ENCODE measurements at regions not wholly inside any gene's neighbourhood (a gene's known extent, or its start where the extent isn't known, plus 50 kb on each side); places are given as distances from the start of the nearest gene placed in this dataset.

GRCh38 chr3:117463276-117464115 is 753.9 kb downstream of the TUSC7 start:
- DNase-seq (ENCODE audit: low spot score) = no peak

GRCh38 chr3:117471831-117472230 is 762.3 kb downstream of the TUSC7 start:
- no peak for DNase-seq (ENCODE audit: low spot score)

- DNase-seq (ENCODE audit: low spot score) = no peak
Measured at GRCh38 chr3:117473981-117474538, 764.5 kb downstream of the TUSC7 start.

- DNase-seq (ENCODE audit: low spot score) = no peak
Measured at GRCh38 chr3:117476572-117476971, 767.0 kb downstream of the TUSC7 start.

GRCh38 chr3:117477214-117477755 is 767.7 kb downstream of the TUSC7 start:
- DNase-seq (ENCODE audit: low spot score) = no peak

- no peak for DNase-seq (ENCODE audit: low spot score)
Measured at GRCh38 chr3:117479095-117479494, 769.5 kb downstream of the TUSC7 start.

GRCh38 chr3:117480525-117480924 is 770.9 kb downstream of the TUSC7 start:
- DNase-seq (ENCODE audit: low spot score) = no peak

- no peak for DNase-seq (ENCODE audit: low spot score)
Measured at GRCh38 chr3:117480972-117481371, 771.4 kb downstream of the TUSC7 start.

- DNase-seq (ENCODE audit: low spot score) = no peak
Measured at GRCh38 chr3:117483839-117484238, 774.3 kb downstream of the TUSC7 start.

- no peak for DNase-seq (ENCODE audit: low spot score)
Measured at GRCh38 chr3:117485841-117486240, 776.3 kb downstream of the TUSC7 start.

- DNase-seq (ENCODE audit: low spot score) = no peak
Measured at GRCh38 chr3:117486719-117487716, 777.4 kb downstream of the TUSC7 start.

- DNase-seq (ENCODE audit: low spot score) = no peak
Measured at GRCh38 chr3:117488983-117489382, 779.4 kb downstream of the TUSC7 start.

GRCh38 chr3:117489663-117490079 is 780.1 kb downstream of the TUSC7 start:
- DNase-seq (ENCODE audit: low spot score) = no peak

GRCh38 chr3:117490716-117491115 is 781.1 kb downstream of the TUSC7 start:
- DNase-seq (ENCODE audit: low spot score) = no peak

GRCh38 chr3:117495620-117496019 is 786.0 kb downstream of the TUSC7 start:
- DNase-seq (ENCODE audit: low spot score) = no peak

- no peak for DNase-seq (ENCODE audit: low spot score)
Measured at GRCh38 chr3:117499189-117499870, 789.8 kb downstream of the TUSC7 start.

- DNase-seq (ENCODE audit: low spot score) = no peak
Measured at GRCh38 chr3:117507958-117508357, 798.4 kb downstream of the TUSC7 start.

- no peak for DNase-seq (ENCODE audit: low spot score)
Measured at GRCh38 chr3:117509858-117510257, 800.3 kb downstream of the TUSC7 start.

GRCh38 chr3:117510396-117510795 is 800.8 kb downstream of the TUSC7 start:
- no peak for DNase-seq (ENCODE audit: low spot score)

GRCh38 chr3:117512975-117513374 is 803.4 kb downstream of the TUSC7 start:
- DNase-seq (ENCODE audit: low spot score) = no peak

GRCh38 chr3:117515309-117515708 is 805.7 kb downstream of the TUSC7 start:
- DNase-seq (ENCODE audit: low spot score) = no peak

- no peak for DNase-seq (ENCODE audit: low spot score)
Measured at GRCh38 chr3:117518364-117518763, 808.8 kb downstream of the TUSC7 start.

Measured in iPS-NIHi11 (cell line).